B cell (primary cell): ENCODE measurements at regions not wholly inside any gene's neighbourhood (a gene's known extent, or its start where the extent isn't known, plus 50 kb on each side); places are given as distances from the start of the nearest gene placed in this dataset.

Source experiments
- ATAC-seq: fragments of 200-7000 bp; cut with Tn5 transposase; one replicate; pipeline ENCODE4 v1.10.0; 2021; ENCODE audit warnings: low read depth, mild to moderate bottlenecking, moderate number of reproducible peaks, moderate library complexity
- CTCF ChIA-PET: fragments of 350-600 bp; sonication (Branson Sonifier 250); formaldehyde crosslinking; loops from one replicate; lab custom pipeline; 2021; ENCODE audit warnings: antibody characterized with exemption, inconsistent platforms; lab: Charles Lee
- POLR2A ChIA-PET: fragments of 350-600 bp; sonication (Branson Sonifier 250); formaldehyde crosslinking; loops from one replicate; lab custom pipeline; 2021; ENCODE audit warnings: antibody characterized with exemption; lab: Charles Lee
- DNase-seq: peaks from one replicate; pipeline ENCODE4 v3.0.0; 2013
- H2AFZ ChIP-seq: 2 replicates; pipeline ENCODE4 v1.6.1; 2012; ENCODE audit warnings: mild to moderate bottlenecking, low read depth, low read length; ENCODE audit not compliant: insufficient read depth, poor library complexity, severe bottlenecking
- H3K27ac ChIP-seq, 2 donors: 1 replicate in 1 of 2; 2 replicates in 1 of 2; pipeline ENCODE4 v1.5.1; 2012 to 2013; ENCODE audit warnings: low read length in 2 of 2, mild to moderate bottlenecking in 2 of 2, moderate library complexity in 1 of 2
- H3K27me3 ChIP-seq, 4 experiments: fragments of 200-600 bp in 1 of 4; sonication (generic) in 1 of 4; replicated peaks in 1 of 4; 1 replicate in 2 of 4; 2 replicates in 2 of 4; pipeline versions ENCODE4 v1.6.1 to v1.7.0; 2013 to 2016; ENCODE audit warnings: low read length in 3 of 4, mild to moderate bottlenecking in 2 of 4, mixed read lengths in 1 of 4, moderate library complexity in 1 of 4; ENCODE audit not compliant: insufficient read depth in 4 of 4, control insufficient read depth in 3 of 4; ENCODE audit errors: control extremely low read depth in 1 of 4
- H3K36me3 ChIP-seq, 2 experiments: replicated peaks in 1 of 2; 1 replicate in 1 of 2; 2 replicates in 1 of 2; pipeline versions ENCODE4 v1.6.1 to v1.7.1; 2013; ENCODE audit warnings: low read length in 1 of 2; ENCODE audit not compliant: insufficient read depth in 2 of 2, control insufficient read depth in 1 of 2; ENCODE audit errors: control extremely low read depth in 1 of 2, extremely low read depth in 1 of 2
- H3K4me1 ChIP-seq, 2 donors: fragments of 200-600 bp in 1 of 2; sonication (generic) in 1 of 2; 1 replicate in 1 of 2; 2 replicates in 1 of 2; pipeline versions ENCODE4 v1.5.1 to v1.6.1; 2013 to 2017; ENCODE audit warnings: low read length in 2 of 2; ENCODE audit not compliant: control insufficient read depth in 2 of 2, insufficient read depth in 2 of 2
- H3K4me2 ChIP-seq: replicated peaks from 2 replicates; pipeline ENCODE3; 2012; ENCODE audit warnings: mild to moderate bottlenecking, low read depth, low read length; ENCODE audit not compliant: poor library complexity, severe bottlenecking
- H3K4me3 ChIP-seq, 5 experiments: fragments of 200-600 bp in 1 of 5; sonication (generic) in 1 of 5; 1 replicate in 3 of 5; 2 replicates in 2 of 5; pipeline versions ENCODE4 v1.5.1 to v1.7.0; 2011 to 2016; ENCODE audit warnings: low read length in 4 of 5, mild to moderate bottlenecking in 4 of 5, low read depth in 2 of 5, control low read depth in 1 of 5, moderate library complexity in 1 of 5; ENCODE audit not compliant: insufficient read depth in 1 of 5; ENCODE audit errors: control extremely low read depth in 1 of 5, extremely low read depth in 1 of 5
- H3K79me2 ChIP-seq: fragments of 200-600 bp; sonication (generic); one replicate; pipeline ENCODE4 v1.6.0; 2016; ENCODE audit warnings: low read length; ENCODE audit not compliant: control insufficient read depth, insufficient read depth
- H3K9ac ChIP-seq: fragments of 200-600 bp; sonication (generic); 2 replicates; pipeline ENCODE4 v1.6.1; 2017; ENCODE audit warnings: mild to moderate bottlenecking, low read length, moderate library complexity
- H3K9me3 ChIP-seq, 3 donors: one replicate each; pipeline versions ENCODE4 v1.6.1 to v1.7.1; 2013; ENCODE audit warnings: low read length in 2 of 3; ENCODE audit not compliant: control insufficient read depth in 2 of 3, insufficient read depth in 1 of 3; ENCODE audit errors: control extremely low read depth in 1 of 3
- H4K20me1 ChIP-seq: 2 replicates; pipeline ENCODE4 v1.6.0; 2012; ENCODE audit warnings: mild to moderate bottlenecking, low read length; ENCODE audit not compliant: insufficient read depth, control insufficient read depth, poor library complexity, severe bottlenecking
- H3K27ac Mint-ChIP-seq: one replicate; pipeline ENCODE4 v1.8.0; 2021; ENCODE audit warnings: mixed read lengths
- H3K27me3 Mint-ChIP-seq: one replicate; pipeline ENCODE4 v1.8.0; 2021; ENCODE audit warnings: mixed read lengths
- H3K4me1 Mint-ChIP-seq: one replicate; pipeline ENCODE4 v1.8.0; 2021; ENCODE audit warnings: mixed read lengths
- H3K4me3 Mint-ChIP-seq: one replicate; pipeline ENCODE4 v1.8.0; 2021; ENCODE audit warnings: mixed read lengths
- H3K9me3 Mint-ChIP-seq: one replicate; pipeline ENCODE4 v1.8.0; 2022; ENCODE audit warnings: mixed read lengths; ENCODE audit not compliant: insufficient read depth
- CTCF ChIP-seq: fragments of 200-600 bp; IDR thresholded peaks from one replicate; pipeline ENCODE4 v1.8.0; 2022; ENCODE audit warnings: antibody characterized with exemption, mild to moderate bottlenecking
- EZH2 ChIP-seq: IDR thresholded peaks from 2 replicates; pipeline ENCODE4 v1.6.1; 2012; ENCODE audit warnings: borderline replicate concordance, low read depth, mild to moderate bottlenecking, moderate library complexity, low read length; ENCODE audit not compliant: insufficient read depth, poor library complexity, severe bottlenecking
- WGBS: methylation state at CpG from one replicate; pipeline ENCODE4 v1.1.5; 2013; ENCODE audit warnings: missing lambda C conversion rate; ENCODE audit not compliant: insufficient coverage; 5-methylcytosine and 5-hydroxymethylcytosine counted together
- intact Hi-C: fragments of 100-400 bp; cut with micrococcal nuclease; formaldehyde crosslinking; loops from one replicate; pipeline ENCODE4 v1.10.0; 2022

GRCh38 chr1:172978595-172978994 lies 72.1 kb downstream of the TNFSF18 start:
- ChIA-PET CTCF (no interaction called here), POLR2A (no interaction called here)
- ATAC-seq (no peak), DNase-seq (no peak)
- Histone ChIP-seq H3K4me1 (peaks cover 0 to 5% of the 10 kb centered on the region in 2 donors), H3K27me3 (no peaks in the 10 kb centered on the region), H3K79me2 (no peaks in the 10 kb centered on the region), H4K20me1 (no peaks in the 10 kb centered on the region), H3K36me3 (no peaks in the 10 kb centered on the region), H3K9ac (no peak overlapping the region), H3K27ac (no peak overlapping the region), H3K9me3 (peaks cover 0 to 2% (median 0%) of the 10 kb centered on the region in 3 donors), H3K4me2 (no peak overlapping the region), H2AFZ (no peak overlapping the region), H3K4me3 (no peak overlapping the region)
- 100% methylated on average over 1 of the region's 3 CpGs for WGBS
- no peak for TF ChIP-seq CTCF
- TF ChIP-seq EZH2 = no peak
- H3K4me1 Mint-ChIP-seq = peaks cover 9% of the 10 kb centered on the region
- intact Hi-C loops = no loop called here
- no peak overlapping the region for H3K4me3 Mint-ChIP-seq
- H3K9me3 Mint-ChIP-seq = no peaks in the 10 kb centered on the region
- H3K27ac Mint-ChIP-seq = no peak overlapping the region
- H3K27me3 Mint-ChIP-seq = no peaks in the 10 kb centered on the region

- H3K27me3 Mint-ChIP-seq = no peaks in the 10 kb centered on the region
Measured at GRCh38 chr1:172979828-172980227, 70.9 kb downstream of the TNFSF18 start.

More at GRCh38 chr1:172979828-172980227, 70.9 kb downstream of the TNFSF18 start:
- H3K79me2 ChIP-seq = no peaks in the 10 kb centered on the region
- Mint-ChIP-seq H3K9me3 (no peaks in the 10 kb centered on the region), H3K27ac (no peak overlapping the region), H3K4me1 (peaks cover 9% of the 10 kb centered on the region), H3K4me3 (no peak overlapping the region)
- H3K9me3 ChIP-seq = peaks cover 0 to under 1% (median 0%) of the 10 kb centered on the region in 3 donors
- H3K27ac ChIP-seq = no peak overlapping the region
- WGBS = no CpG with 5 or more reads among the region's 3 CpGs
- H3K4me2 ChIP-seq = no peak overlapping the region
- H3K4me1 ChIP-seq = peaks cover 0 to 5% of the 10 kb centered on the region in 2 donors
- ChIA-PET CTCF (interaction anchor here (0.6 kb wide), 1 partner anchor 155 kb away, joined by 5 read pairs; no protein-coding TSS in a partner anchor), POLR2A (interaction anchor here (0.6 kb wide), 1 partner anchor 156 kb away, joined by 3 read pairs; no protein-coding TSS in a partner anchor)
- H2AFZ ChIP-seq = no peak overlapping the region
- ATAC-seq (no peak), DNase-seq (no peak)
- TF ChIP-seq EZH2 = no peak
- no peak for TF ChIP-seq CTCF
- H3K4me3 ChIP-seq = no peak overlapping the region
- no peak overlapping the region for H3K9ac ChIP-seq
- intact Hi-C loops = no loop called here
- H3K36me3 ChIP-seq = no peaks in the 10 kb centered on the region
- no peaks in the 10 kb centered on the region for H3K27me3 ChIP-seq
- no peaks in the 10 kb centered on the region for H4K20me1 ChIP-seq
